GM19025 (cell line): ENCODE measurements at regions not wholly inside any gene's neighbourhood (a gene's known extent, or its start where the extent isn't known, plus 50 kb on each side); places are given as distances from the start of the nearest gene placed in this dataset.

Experiments used
- ATAC-seq: cut with Tn5 transposase; IDR thresholded peaks from one replicate; pipeline ENCODE4 v1.9.1; 2021; ENCODE audit warnings: mild to moderate bottlenecking, low read depth, moderate library complexity; ENCODE audit not compliant: unreplicated experiment

DNA sequence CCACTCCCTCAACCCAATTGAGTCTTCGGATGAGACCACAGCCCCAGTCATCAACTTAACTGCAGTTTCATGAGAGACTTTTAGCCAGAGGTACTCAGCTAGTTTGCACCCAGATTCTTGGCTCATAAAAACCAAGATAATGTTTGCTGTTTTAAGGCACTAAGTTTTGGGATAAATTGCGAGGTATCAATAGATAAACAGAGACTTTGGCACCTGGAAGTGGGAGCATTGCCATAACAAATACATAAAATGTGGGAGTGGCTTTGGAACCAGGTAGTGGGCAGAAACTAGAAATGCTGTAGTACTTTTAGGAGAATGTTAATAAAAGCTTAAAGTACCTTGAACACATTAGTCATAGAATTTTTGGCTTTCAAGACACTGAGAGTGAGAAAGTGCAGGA, 439.8 kb downstream of the SH3GL2 start:
- no peak for ATAC-seq

DNA sequence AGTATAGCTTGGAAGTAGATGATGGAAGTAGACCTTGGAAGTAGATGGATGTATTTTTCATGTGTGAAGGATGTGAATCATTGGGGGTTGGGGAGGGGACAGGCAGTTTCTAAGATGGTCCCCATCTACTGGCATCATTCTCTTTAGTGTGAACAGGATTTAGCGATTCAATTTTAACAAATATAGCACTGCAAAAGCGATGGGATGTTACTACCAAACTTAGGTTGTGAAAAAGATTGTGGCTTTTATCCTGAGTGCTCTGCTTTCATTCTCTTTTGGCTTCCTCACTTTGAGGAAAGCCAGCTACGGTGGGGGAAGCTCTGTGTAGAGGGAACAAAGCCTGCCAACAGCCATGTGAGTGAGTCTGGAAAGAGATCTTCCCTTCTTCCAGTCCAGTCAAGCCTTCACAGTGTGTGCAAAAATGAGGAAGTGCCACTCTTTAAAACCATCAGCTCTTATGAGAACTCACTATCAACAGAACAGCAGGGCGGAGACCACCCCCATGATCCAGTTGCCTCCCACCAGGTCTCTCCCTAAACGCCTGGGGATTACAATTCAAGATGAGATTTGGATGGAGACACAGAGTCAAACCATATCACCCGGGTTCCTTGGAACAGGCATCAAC, 441.4 kb downstream of the SH3GL2 start:
- no peak for ATAC-seq

DNA sequence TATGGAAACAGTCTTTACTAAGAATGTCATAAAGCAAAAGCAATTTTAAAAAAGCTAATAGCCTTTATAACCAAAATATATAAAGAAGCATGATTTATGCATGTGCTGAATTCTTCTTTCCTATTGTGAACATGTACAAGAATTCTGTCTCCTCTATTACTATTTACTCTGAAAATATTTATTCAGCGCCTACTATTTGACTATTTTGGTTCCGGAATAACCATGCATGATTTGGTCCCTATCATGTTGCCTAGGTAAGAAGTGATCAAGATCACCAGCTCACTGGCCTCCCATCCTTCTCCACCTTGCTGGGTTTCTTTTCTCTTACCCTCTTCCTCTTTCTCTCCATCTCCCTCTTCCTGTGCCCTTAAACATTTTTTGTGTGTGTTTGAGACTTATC, 443.8 kb downstream of the SH3GL2 start:
- no peak for ATAC-seq

DNA sequence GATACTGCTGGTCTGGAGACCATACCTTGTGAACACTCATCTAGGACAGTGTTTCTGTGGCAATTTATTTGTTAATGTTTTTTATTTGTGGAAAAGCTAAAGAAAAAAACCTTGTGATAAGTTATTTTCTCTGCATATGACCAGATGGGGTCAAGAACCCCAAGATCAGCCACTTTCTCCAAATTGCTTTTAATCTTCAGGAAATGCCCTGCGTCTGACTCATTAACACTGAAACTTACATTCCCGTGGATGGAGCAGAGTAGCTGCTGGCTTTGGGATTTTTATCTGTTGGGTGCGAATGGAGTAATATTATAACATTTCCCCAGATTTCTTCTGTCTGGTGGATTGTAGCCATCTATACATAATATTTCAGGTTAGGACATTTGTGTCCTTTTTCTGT, 444.5 kb downstream of the SH3GL2 start:
- ATAC-seq = no peak

DNA sequence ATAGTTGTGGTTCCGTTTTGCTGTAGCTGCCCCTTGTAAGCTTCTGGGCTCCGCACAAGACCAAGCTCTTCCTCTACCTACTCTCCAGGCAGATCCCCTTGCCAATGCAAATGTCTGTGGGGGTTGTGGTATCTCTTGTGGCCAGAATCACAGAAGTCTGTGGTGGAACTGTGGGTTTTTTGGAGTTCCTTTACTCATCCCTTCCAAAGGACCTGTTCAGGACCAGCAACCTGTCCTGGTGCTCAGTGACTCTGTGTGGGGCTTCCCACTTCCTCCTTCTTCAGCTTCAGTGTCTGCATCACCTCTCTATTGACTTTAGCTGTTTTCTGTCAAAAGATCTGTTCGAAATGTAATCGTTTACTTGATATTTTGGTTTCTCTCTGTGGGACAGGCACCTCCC, 441.3 kb upstream of the ADAMTSL1 start:
- ATAC-seq = no peak

DNA sequence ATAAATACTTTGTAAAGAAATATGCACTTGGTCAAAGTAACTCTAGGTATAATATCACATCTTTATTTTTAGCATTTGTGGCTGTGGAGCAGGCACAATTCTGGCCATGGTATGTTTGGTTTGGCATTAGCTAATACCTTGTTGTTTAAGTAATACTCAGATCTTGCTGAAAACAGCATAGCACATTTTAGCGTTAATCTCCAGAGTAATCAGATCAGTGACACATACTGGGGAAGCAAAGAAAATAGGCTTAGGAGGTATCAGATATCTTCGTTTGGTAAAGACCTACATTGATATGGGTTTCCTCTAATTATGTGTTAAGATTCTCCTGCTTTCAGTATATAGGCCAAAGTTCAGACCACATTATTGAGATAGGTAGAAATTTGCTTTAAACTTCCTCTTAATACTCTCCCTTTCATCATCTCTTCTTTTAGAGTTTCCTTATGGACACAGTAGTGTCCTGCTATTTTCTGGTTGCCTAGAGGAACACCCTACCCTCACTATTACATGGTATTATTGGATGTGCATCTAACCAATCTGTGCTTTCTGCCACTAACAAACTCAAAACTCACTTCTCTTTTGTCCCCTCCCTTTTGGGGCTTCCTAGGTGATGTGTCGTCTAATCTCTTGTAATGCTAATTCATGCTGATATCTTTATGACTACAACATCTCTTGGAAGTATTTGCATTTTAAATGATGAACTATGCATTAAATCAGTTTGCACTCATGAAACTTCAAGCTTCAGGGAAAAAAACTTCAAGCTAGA, 437.3 kb upstream of the ADAMTSL1 start:
- no peak for ATAC-seq

DNA sequence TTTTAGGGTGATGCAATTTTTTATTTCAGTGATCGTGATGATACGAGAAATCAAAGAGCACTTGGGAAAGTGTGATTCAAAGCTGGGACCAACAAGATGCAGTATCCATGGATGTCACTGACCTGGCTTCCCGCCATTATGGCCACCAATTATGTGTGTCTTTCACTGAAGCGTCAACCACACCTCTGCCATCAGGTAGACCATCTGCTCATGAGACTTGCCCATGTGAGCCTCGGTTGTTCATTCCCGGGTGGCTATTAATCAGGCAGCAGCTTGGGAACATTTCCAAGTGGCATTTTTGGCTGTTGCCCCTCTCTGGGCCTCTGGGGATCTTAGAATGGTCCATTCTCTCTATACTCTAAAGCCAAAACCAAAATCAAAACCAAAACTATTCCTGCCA, 436.0 kb upstream of the ADAMTSL1 start:
- no peak for ATAC-seq

DNA sequence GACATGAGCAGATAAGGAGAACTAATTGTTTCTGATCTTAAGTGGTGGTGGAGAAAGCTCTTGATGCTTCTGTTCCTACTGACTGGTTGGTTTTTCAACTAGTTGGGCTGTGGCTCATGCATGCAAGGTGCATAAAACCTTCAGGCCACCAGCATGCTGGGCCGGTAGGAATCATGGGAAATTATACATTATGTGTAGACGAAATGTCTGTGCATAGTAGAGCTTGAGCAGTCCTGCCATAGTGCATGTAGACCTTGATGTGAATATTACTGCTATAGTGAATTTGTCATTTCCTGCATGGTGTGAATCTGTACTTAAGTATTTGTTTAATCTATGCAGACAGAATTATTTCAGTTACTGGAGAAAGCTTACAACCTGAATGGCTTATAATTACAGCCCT, 433.6 kb upstream of the ADAMTSL1 start:
- ATAC-seq = no peak

DNA sequence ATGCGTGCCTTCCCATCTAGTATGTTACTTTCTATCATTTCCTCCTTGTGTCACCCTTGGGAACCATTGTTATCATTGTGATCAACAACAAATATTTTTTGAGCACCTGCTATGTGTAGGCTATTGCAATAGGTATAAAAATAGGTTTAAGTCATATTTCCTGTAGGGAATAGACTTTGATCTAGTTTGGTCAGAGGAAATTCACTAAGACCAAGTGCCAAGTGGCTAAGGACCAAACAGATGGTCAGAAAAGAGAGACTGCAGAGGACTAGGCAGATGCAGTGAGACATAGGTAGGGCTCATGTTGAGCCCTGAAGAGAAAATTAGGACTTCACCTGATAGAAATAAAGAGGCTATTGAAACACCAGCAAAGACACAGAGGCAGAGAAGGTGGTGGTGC, 430.0 kb upstream of the ADAMTSL1 start:
- no peak for ATAC-seq

DNA sequence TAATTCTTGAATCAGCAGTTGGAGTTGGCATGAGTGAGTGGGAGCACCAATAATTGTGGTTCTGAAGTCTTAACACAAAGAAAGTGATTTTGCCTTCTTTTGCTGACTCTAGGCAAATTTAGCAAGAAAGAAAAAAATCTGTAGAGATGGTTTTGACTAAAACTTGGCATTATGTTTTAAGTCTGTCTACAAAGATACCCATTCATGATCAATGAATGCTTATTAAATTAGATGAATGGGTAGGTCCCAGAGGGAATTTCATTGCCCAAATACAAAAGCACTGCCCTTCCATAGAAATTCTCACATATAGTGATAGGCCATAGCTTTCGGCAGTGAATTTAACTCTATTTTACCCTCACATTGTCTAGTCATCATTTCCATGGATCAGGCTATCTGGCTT, 428.6 kb upstream of the ADAMTSL1 start:
- no peak for ATAC-seq

DNA sequence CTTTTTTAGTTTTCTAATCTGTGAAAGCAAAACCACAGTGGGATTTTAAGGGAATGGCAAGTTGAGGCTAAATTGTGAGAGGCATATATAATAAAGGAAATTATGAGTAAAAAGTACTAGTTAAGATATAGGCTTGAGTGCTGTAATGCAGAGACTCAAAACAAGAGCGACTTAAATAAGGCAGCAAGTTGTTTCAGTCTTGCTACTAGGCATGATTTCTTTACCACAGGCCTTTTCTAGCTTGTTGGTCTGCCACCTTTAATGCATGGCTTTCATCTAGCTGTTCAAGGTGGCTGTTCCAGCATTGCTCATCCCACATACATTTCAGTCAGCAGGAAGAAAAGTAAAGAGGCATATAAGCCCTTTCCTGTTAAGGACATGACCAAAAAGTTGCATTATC, 427.9 kb upstream of the ADAMTSL1 start:
- ATAC-seq = no peak

DNA sequence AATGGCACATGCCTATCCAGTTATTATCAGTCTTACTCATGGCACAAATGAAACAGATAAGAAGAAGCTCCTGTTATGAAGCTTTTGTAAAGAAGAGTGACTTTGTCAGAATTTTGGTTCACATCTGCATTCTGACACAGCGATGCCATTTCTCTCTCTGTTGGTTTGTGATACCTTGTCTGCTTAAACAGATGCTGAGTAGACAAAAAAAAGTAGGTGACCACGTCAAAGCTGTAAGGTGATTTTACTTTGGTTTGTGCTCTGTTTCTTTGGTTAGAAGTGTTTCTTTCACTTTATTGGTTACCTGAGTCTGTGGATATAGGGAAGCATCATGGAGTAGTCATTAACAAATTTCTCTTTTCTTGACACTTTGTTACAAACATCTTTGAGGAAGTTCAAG, 422.3 kb upstream of the ADAMTSL1 start:
- ATAC-seq = no peak

DNA sequence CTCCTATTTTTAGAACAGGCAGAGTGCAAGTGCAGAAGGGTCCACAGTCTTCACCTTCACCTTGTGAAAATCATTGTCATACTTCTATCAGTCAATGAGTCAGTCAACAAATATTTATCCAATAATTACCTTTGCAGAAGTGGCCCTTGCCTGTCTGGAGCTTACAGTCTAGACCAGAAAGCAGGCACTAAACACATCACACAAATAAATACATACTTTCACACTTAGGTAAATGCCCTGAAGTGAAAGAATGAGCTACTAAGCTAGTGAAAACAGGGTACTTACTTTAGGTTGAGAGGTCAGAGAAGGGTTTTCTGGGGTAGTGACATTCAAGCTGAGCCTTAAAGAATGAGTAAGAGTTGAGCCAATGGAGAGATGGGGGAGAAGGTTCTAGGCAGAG, 421.9 kb upstream of the ADAMTSL1 start:
- no peak for ATAC-seq

DNA sequence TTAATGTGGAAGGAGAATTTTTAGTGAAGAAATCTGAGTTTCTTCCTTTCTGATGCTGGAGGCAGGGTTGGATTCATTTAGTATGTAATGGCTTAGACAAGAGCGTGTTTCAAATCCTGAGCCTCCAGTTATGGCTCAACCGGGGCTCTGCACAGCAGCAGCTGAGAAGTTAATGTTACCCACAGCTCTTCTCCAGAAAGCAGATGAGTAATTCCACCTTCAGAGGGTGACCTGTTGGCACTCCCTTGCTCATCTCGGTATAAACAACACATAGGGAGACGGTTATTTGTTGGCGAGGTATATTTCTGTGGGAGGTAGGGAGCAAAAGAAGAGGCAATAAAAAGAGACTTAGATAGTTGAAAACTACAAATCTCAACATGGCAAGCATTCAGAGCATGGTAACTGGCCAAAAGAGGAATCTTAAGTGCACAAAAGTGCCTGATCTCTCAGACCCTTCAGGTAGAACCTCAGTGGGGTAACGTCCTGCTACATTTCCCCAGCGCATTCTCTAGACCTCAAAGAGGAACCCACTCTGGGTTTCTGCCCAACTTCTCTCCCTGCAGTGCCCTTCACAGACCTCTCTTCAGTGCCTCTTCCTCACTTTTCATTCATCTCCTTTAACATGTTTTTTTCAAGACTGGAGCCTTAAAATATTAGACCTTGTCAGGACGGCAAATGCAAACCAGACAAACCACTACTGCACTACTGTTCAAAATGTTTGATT, 417.5 kb upstream of the ADAMTSL1 start:
- ATAC-seq = no peak

DNA sequence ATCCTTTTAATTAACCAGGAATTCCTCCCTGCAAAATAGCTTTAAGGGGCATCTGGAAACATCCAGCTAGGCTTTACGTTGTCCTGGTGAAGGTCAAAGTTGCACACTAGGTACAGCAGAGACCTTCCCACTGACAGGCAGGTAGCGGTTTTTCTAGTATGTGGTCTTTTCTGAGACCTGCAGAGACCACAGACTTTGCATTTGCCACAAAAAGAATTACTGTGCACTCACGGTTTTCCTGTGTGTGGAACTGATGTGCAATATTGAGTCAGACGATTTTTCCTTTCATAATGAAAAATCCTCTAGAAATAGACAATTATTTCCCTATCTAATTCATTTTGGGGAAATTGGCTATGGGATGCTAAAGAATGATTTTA, 417.0 kb upstream of the ADAMTSL1 start:
- no peak for ATAC-seq

DNA sequence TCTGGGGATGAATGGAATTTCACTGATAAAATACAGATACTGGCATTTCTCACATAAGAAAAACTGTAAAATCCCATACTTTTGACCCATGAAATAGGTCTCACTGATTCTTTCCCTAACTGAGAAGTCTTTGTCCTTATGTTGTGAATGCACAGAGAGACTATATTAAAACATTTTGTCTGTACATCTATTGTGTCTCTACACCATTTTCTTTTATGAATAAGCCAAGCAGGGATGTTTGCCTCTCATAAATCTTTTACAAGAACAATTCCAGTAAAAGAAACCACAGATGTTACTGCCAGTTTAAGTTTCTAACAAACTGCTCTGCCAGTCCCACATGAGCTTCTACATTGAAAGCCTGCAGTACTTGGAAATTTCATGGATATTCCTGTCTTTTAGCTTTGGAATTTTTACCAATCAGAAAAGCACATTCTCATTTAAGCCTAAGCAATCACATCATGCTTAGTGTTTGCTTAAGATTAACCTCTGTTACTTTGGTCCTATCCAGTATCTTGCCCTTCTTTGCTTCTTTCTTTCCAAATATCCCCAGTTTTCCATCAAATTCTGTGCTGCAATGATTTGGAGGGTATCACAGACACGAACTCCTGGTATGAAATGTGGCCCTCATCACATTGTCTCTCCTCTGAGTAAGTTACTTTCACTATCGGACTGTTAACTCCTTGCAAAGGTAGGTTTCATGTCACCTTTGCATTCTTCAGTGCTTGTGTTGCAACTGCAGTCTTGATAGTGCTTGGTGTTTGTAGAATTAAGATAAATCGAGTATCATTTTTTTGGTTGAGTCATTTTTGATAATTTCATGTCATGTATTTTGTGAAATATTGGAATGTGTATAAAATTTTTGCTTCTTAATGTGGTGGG, 415.1 kb upstream of the ADAMTSL1 start:
- no peak for ATAC-seq

DNA sequence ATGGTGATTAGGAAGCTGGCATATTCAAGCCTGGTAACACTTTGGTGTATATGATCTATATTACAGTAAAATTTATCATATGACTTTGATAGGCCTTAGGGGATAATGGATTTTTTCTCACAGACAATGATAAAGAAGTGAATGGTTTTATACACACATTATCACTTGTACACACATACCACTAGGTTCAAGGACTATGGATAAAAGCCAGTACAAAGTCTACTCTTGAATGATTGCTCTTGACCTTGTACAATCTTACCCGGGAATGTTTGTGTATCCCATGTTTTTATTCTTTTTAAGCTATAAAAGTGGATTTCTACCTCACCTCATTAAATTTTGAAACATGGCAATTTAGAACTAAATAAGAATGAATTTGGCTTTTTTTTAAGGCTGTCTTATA, 414.5 kb upstream of the ADAMTSL1 start:
- ATAC-seq = no peak

DNA sequence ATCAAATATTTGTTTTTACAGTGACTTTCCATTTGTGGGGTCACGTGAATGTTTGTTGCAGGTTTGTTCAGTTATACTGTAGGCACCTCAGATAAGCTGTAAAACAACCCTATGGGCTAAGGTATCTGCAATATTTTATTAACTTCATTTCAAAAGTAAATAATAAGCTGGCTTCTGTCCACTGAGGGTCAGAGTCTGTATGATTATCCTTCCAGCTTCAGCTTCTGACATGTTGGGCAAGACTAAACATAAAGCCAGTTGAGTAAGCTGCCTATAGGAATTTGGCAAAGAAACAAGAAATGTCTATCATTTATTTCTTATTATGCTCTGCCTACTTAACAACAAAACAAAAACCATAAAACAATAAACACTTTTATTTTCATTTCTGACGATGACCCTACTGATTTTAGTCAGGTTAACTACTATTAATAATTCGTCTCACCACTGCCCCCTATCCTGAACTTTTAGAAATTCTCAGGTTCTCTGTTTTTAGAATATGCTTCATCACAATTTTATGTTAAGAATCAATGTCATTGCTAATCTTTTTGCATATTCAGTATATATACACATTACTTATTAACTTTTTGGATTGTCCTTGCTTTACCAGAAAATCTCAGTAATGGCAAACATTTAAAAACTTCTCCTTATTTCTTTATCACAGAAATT, 413.6 kb upstream of the ADAMTSL1 start:
- no peak for ATAC-seq

DNA sequence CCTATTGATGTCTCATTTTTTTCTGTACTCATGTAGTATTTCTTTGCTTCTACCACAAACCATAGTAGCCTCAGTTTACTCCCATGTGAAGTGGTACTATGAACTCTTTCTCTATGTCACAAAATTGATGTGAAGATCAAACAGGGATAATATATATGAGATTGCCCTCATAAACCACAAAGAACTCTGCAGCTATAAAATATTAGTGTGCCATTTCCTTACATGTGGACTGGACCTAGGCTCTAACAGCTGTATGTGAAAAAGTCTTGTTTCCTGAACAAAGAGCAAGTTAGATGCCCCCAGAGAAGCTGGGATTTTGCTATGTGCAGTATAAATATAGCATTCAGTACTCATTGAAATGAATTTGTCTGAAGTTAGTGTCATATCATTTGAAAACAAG, 412.6 kb upstream of the ADAMTSL1 start:
- ATAC-seq = no peak

DNA sequence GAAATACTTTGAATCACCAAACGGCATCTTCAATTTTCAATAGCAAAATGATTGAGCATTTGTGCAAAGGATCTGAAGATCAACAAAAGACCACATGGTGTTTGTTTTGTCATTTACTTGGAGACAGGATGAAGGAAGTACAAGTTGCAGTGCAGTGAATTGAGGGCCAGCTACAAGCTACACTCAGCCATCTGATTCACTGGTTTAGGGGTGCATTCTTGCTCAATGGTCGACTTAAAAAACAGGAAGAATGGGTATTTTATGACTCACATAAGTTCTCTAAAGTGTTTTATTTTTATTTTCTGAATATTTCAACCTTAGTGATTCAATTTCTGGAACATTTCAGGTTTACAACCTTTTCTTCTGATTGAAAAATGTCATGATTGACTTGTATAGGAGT, 412.1 kb upstream of the ADAMTSL1 start:
- ATAC-seq = no peak
